Right cardiac atrium (tissue), 5 donors: ENCODE measurements at regions not wholly inside any gene's neighbourhood (a gene's known extent, or its start where the extent isn't known, plus 50 kb on each side); places are given as distances from the start of the nearest gene placed in this dataset.

ENCODE experiments used
- ATAC-seq, 2 donors: fragments of 200-7000 bp; cut with Tn5 transposase; one replicate each; pipeline versions ENCODE4 v1.8.0 to v1.9.1; 2020; ENCODE audit warnings: moderate library complexity in 2 of 2, mild to moderate bottlenecking in 1 of 2
- DNase-seq, 3 donors: peaks; one replicate each; pipeline ENCODE4 v3.0.0-alpha.2; 2020
- H3K27ac ChIP-seq: one replicate; pipeline ENCODE4 v1.5.1; 2013; ENCODE audit warnings: mild to moderate bottlenecking, low read length, control low read depth, moderate library complexity
- H3K27me3 ChIP-seq: one replicate; pipeline ENCODE4 v1.6.1; 2013; ENCODE audit not compliant: control insufficient read depth, insufficient read depth
- H3K4me1 ChIP-seq: one replicate; pipeline ENCODE4 v1.6.1; 2013; ENCODE audit warnings: low read length; ENCODE audit not compliant: control insufficient read depth, insufficient read depth
- H3K4me3 ChIP-seq: one replicate; pipeline ENCODE4 v1.5.1; 2013; ENCODE audit warnings: low read length, control low read depth
- H3K9me3 ChIP-seq: one replicate; pipeline ENCODE4 v1.6.1; 2013; ENCODE audit warnings: low read length; ENCODE audit not compliant: control insufficient read depth
- WGBS: extraction: QIAGEN DNeasy Blood & Tissue Kit; methylation state at CpG from one replicate; pipeline ENCODE4 v1.1.7; 2013; 5-methylcytosine and 5-hydroxymethylcytosine counted together
- intact Hi-C, 4 donors: fragments of 100-400 bp; cut with DNase I; formaldehyde crosslinking; loops; one replicate each; pipeline versions ENCODE4 v1.11.0 to v1.14.0; 2022 to 2023
- donor health status: healthy with polysubstance abuse.
- donor health status: DM: no; HTN: yes; CAD: no.
- donor health status: DM: no; HTN: no; CAD: no.
- donor health status: DM: no; HTN: yes; CAD: no; lungs with severe emphysema.
- donor health status: DM: yes; HTN: yes; CAD: no.

DNA sequence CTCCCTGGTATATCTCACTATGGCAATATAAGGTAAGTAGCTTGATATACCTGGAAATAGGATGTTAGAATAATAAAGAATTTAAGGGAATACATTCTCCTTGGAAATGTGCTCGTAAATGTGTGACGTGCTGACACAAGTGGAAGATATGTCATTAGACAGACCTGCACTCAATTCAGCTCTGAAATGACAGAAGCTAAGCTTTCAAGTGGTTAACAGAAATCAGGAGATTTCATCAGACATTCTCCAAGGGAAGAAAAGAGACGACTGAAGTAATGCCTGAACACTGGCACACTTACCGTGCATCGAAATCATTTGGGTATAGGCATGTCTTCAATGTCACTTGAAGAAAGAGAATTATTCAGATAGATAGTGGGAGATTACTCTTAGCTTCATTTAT, 933.3 kb upstream of the CTNND2 start:
- Histone ChIP-seq H3K27me3 (no peaks in the 10 kb centered on the region), H3K4me3 (no peak overlapping the region), H3K27ac (no peak overlapping the region), H3K9me3 (no peaks in the 10 kb centered on the region), H3K4me1 (no peaks in the 10 kb centered on the region)
- WGBS: 67% methylated on average over 5 of the region's 5 CpGs
- DNase-seq (no peak), ATAC-seq (no peak)
- intact Hi-C loops: no loop called here

- intact Hi-C loops: no loop called here
- no peak for DNase-seq
- 69% methylated on average over 2 of the region's 2 CpGs for WGBS
These were observed 920.9 kb upstream of the CTNND2 start for GRCh38 chr5:12825163-12825562.

DNA sequence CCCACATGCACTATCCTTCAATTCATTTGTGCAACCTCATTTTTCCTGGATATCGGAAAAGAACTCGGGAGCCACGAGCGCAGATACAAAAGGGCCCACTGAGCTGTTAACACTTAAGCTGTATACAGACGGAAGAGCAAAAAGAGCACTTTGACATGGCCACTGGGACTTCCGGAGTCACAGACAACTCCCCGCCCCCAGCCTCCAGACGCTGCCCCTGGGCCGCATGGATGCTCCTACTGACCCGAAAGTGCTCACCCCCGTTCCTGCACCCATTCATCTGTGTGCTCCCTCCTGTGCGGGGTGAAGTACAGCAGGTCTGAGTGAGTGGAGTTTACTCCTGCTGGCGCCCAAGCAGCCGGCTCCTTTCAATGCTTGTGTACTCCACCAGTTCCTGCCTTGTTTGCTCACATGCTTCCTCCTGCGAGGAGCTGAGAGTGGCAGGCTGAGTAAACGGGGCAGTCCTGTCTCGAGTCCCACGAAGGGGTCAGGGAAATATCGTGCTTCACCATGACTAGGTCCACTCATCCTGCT, 901.0 kb upstream of the CTNND2 start:
- no peaks in the 10 kb centered on the region for H3K9me3 ChIP-seq
- no peak for ATAC-seq
- no peaks in the 10 kb centered on the region for H3K27me3 ChIP-seq
- 77% methylated on average over 19 of the region's 19 CpGs for WGBS
- intact Hi-C loops: no loop called here
- H3K27ac ChIP-seq: no peak overlapping the region
- no peaks in the 10 kb centered on the region for H3K4me1 ChIP-seq
- H3K4me3 ChIP-seq: no peak overlapping the region
- no peak for DNase-seq

More at GRCh38 chr5:12825163-12825562, 920.9 kb upstream of the CTNND2 start:
- no peaks in the 10 kb centered on the region for H3K27me3 ChIP-seq
- no peak for ATAC-seq
- peaks cover 3% of the 10 kb centered on the region for H3K9me3 ChIP-seq
- no peaks in the 10 kb centered on the region for H3K4me1 ChIP-seq
- no peak overlapping the region for H3K27ac ChIP-seq
- H3K4me3 ChIP-seq: no peak overlapping the region

DNA sequence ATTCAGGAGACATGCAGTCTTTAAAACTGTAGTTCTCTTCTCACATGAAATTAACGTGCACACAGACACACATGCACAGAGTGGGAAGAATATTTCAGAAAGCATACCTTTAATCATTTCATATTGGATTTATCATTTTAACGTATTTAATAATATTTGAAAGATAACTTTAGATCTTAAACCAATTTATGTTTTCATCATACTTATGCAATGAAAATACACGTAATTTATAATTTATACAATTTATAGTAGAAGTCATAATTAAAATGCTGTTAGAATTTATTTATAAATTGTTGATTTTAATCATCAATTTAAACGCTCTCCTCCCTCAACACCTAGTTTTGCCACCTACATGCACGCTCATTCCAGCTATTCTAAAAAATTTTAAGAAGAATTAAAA, 894.9 kb upstream of the CTNND2 start:
- Histone ChIP-seq H3K9me3 (peaks cover 1% of the 10 kb centered on the region), H3K27me3 (no peaks in the 10 kb centered on the region), H3K27ac (no peak overlapping the region), H3K4me3 (no peak overlapping the region), H3K4me1 (no peaks in the 10 kb centered on the region)
- intact Hi-C loops: no loop called here
- 77% methylated on average over 5 of the region's 5 CpGs for WGBS
- DNase-seq: no peak
- no peak for ATAC-seq

DNA sequence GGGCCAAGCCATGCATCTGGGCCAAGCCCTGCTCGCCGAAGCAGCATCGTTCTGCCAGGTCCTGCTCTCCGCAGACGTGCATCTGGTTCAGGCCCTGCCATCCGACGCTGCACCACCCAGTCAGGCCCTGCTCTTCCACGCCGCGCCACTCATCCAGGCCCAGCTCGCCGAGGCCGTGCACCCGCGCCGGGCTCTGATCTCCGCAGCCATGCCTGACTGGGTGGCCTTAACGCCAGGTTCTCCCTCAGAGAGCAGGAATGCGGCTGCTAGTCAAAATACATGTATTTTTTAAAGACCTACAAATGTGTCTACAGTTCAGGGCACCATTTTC, 891.1 kb upstream of the CTNND2 start:
- H3K27ac ChIP-seq: no peak overlapping the region
- intact Hi-C loops: no loop called here
- no peak for ATAC-seq
- H3K4me1 ChIP-seq: no peaks in the 10 kb centered on the region
- peak in 1 of 3 donors; percentile 33 for DNase-seq
- no peaks in the 10 kb centered on the region for H3K27me3 ChIP-seq
- peaks cover 1% of the 10 kb centered on the region for H3K9me3 ChIP-seq
- WGBS: 92% methylated on average over 19 of the region's 19 CpGs
- no peak overlapping the region for H3K4me3 ChIP-seq

- H3K9me3 ChIP-seq: peaks cover 1% of the 10 kb centered on the region
- DNase-seq (peak in 2 of 3 donors; percentile 34 to 40), ATAC-seq (peak in 1 of 2 donors; percentile 47)
- intact Hi-C loops: no loop called here
- 95% methylated on average over 53 of the region's 53 CpGs for WGBS
- H3K4me3 ChIP-seq: no peak overlapping the region
- no peaks in the 10 kb centered on the region for H3K4me1 ChIP-seq
- no peak overlapping the region for H3K27ac ChIP-seq
- H3K27me3 ChIP-seq: no peaks in the 10 kb centered on the region
These were observed 890.5 kb upstream of the CTNND2 start for GRCh38 chr5:12794476-12795332.

- Histone ChIP-seq H3K27me3 (no peaks in the 10 kb centered on the region), H3K4me3 (no peak overlapping the region), H3K4me1 (no peaks in the 10 kb centered on the region), H3K27ac (no peak overlapping the region), H3K9me3 (peaks cover 1% of the 10 kb centered on the region)
- ATAC-seq: no peak
- 97% methylated on average over 1 of the region's 1 CpG for WGBS
- no peak for DNase-seq
- intact Hi-C loops: no loop called here
These were observed 889.1 kb upstream of the CTNND2 start for GRCh38 chr5:12793373-12793772.

DNA sequence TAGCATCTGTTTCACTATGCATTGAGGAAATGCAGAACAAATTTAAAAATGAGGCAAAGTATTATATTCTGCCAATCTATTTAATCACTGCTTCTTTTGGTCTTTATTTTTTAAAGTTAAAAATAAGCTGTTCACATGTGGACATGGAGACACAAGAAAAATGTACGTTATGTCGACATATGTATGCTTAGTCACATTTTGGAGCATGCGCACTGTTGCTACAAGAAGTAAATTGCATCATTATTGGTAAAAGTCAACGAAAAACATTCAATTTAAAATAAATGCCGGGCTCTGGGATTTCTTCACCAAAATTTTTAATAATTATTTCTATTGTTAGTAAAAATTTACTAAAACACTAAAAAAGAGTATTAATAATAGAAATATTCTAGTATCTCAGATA, 876.3 kb upstream of the CTNND2 start:
- Histone ChIP-seq H3K4me1 (no peaks in the 10 kb centered on the region), H3K9me3 (no peaks in the 10 kb centered on the region), H3K27ac (no peak overlapping the region), H3K27me3 (no peaks in the 10 kb centered on the region), H3K4me3 (no peak overlapping the region)
- 82% methylated on average over 5 of the region's 5 CpGs for WGBS
- no peak for DNase-seq
- intact Hi-C loops: no loop called here
- ATAC-seq: no peak

- no peaks in the 10 kb centered on the region for H3K27me3 ChIP-seq
- no peak for ATAC-seq
- peaks cover 1% of the 10 kb centered on the region for H3K9me3 ChIP-seq
- H3K4me1 ChIP-seq: no peaks in the 10 kb centered on the region
- no peak overlapping the region for H3K4me3 ChIP-seq
- 92% methylated on average over 3 of the region's 3 CpGs for WGBS
- H3K27ac ChIP-seq: no peak overlapping the region
- intact Hi-C loops: no loop called here
- DNase-seq: no peak
These were observed 873.1 kb upstream of the CTNND2 start for GRCh38 chr5:12777342-12777741.

- no peak for ATAC-seq
These were observed 868.0 kb upstream of the CTNND2 start for GRCh38 chr5:12772276-12772675.

DNA sequence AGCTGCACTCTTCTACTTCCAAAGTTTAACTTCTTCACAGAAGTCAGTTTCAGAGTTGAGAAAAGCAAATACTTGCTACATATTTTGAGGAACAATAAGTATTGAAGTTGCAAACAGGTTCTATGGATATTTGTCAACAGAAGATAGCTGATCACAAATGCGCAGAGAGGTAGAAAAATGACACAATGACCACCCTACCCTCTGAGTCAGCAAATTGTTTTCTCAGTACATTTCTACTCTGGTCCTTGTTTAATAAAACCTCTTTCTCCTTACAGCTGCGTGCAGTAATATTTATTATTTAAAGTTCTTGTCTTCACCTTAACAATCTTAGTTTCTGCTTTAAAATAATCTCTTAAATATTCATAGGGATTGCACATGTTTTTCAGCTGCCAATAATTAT, 855.1 kb upstream of the CTNND2 start:
- Histone ChIP-seq H3K4me1 (no peaks in the 10 kb centered on the region), H3K9me3 (peaks cover 2% of the 10 kb centered on the region), H3K4me3 (no peak overlapping the region), H3K27ac (no peak overlapping the region), H3K27me3 (no peaks in the 10 kb centered on the region)
- no peak for ATAC-seq
- WGBS: 89% methylated on average over 2 of the region's 2 CpGs
- intact Hi-C loops: no loop called here
- DNase-seq: no peak

More at GRCh38 chr5:12772276-12772675, 868.0 kb upstream of the CTNND2 start:
- intact Hi-C loops: no loop called here
- WGBS: 66% methylated on average over 4 of the region's 4 CpGs
- H3K4me3 ChIP-seq: no peak overlapping the region
- no peak overlapping the region for H3K27ac ChIP-seq
- no peak for DNase-seq
- H3K4me1 ChIP-seq: no peaks in the 10 kb centered on the region
- H3K9me3 ChIP-seq: peaks cover 2% of the 10 kb centered on the region
- no peaks in the 10 kb centered on the region for H3K27me3 ChIP-seq
